ENCODE measurements at regions not wholly inside any gene's neighbourhood (a gene's known extent, or its start where the extent isn't known, plus 50 kb on each side); places are given as distances from the start of the nearest gene placed in this dataset.

DNA sequence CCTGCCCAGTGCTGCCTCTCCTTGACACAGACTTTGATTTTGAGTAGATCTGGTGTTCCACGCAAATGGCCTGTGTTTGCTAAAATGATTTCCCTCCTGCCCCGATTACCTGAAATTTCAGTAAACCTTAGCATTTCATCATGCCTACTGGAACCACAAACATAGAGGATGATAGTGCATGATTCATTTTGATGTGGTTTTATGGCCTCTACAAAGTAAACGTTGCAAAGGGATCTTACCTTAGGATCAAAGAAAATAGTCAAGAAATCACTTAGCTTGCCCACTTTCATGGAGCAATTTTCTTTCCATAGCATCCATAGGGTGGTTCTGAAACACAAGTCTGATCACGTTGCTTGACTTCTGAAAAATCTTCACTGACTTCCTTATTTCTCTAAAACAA lies 524.6 kb upstream of the ATP11B start:
- Mint-ChIP-seq H3K4me1 (ENCODE audit: low read depth, unreplicated experiment) (no peaks in the 10 kb centered on the region), H3K36me3 (ENCODE audit: low read depth, unreplicated experiment) (no peaks in the 10 kb centered on the region), H3K27me3 (ENCODE audit: low read depth, unreplicated experiment) (peaks cover 4% of the 10 kb centered on the region), H3K4me3 (ENCODE audit: unreplicated experiment) (no peak overlapping the region), H3K9me3 (ENCODE audit: unreplicated experiment) (peaks cover 1% of the 10 kb centered on the region), H3K27ac (ENCODE audit: unreplicated experiment) (no peak overlapping the region)
- Histone ChIP-seq H3K79me2 (ENCODE audit: insufficient read depth, low read length) (no peaks in the 10 kb centered on the region), H3K4me3 (ENCODE audit: insufficient read depth, low read depth, low read length) (no peak overlapping the region), H3K27ac (ENCODE audit: low read depth, low read length) (no peak overlapping the region), H2AFZ (ENCODE audit: low read depth, low read length) (no peak overlapping the region), H3K9me3 (ENCODE audit: insufficient read depth, low read depth, low read length) (no peaks in the 10 kb centered on the region), H3K4me2 (ENCODE audit: low read length) (no peak overlapping the region), H4K20me1 (ENCODE audit: insufficient read depth, low read length) (no peaks in the 10 kb centered on the region), H3K36me3 (ENCODE audit: insufficient read depth, low read length) (no peaks in the 10 kb centered on the region), H3K27me3 (ENCODE audit: insufficient read depth, low read length) (no peaks in the 10 kb centered on the region), H3K9ac (ENCODE audit: low read length) (no peak overlapping the region), H3K4me1 (ENCODE audit: insufficient read depth, low read length) (no peaks in the 10 kb centered on the region)
- DNase-seq (ENCODE audit: low read depth) (no peak), FAIRE-seq (no peak)
- no peak for TF ChIP-seq EZH2 (IDR thresholded peaks at IDR 0.05; ENCODE audit: insufficient read depth, low read length)
- TF ChIP-seq, protein P1, sequence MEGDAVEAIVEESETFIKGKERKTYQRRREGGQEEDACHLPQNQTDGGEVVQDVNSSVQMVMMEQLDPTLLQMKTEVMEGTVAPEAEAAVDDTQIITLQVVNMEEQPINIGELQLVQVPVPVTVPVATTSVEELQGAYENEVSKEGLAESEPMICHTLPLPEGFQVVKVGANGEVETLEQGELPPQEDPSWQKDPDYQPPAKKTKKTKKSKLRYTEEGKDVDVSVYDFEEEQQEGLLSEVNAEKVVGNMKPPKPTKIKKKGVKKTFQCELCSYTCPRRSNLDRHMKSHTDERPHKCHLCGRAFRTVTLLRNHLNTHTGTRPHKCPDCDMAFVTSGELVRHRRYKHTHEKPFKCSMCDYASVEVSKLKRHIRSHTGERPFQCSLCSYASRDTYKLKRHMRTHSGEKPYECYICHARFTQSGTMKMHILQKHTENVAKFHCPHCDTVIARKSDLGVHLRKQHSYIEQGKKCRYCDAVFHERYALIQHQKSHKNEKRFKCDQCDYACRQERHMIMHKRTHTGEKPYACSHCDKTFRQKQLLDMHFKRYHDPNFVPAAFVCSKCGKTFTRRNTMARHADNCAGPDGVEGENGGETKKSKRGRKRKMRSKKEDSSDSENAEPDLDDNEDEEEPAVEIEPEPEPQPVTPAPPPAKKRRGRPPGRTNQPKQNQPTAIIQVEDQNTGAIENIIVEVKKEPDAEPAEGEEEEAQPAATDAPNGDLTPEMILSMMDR (IDR thresholded peaks at IDR 0.05; ENCODE audit: insufficient read depth, low read depth, low read length), result no peak

DNA sequence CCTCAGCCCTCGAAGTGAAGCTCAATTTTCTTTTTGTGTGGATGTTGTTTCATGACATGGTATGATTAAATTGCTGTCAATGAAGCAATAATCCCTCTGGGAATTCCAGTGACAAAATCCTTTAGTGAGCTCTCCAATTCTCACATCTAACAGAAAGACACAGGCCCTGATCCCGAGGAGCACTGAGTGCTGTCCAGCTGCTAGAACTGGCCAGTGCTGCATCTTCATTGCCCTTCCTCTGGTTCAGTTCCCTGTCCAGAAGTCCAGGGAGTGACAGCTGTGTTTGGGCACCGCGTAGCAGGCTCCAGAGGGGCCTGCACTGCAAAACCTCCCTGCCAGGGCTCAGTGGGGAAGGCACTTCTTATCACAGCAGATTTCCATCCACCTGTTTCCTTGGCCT lies 516.8 kb upstream of the ATP11B start:
- no peaks in the 10 kb centered on the region for H3K9me3 ChIP-seq (ENCODE audit: insufficient read depth, low read depth, low read length)
- H3K4me3 Mint-ChIP-seq (ENCODE audit: unreplicated experiment), result no peak overlapping the region
- peaks cover 2% of the 10 kb centered on the region for H3K9me3 Mint-ChIP-seq (ENCODE audit: unreplicated experiment)
- H3K27ac Mint-ChIP-seq (ENCODE audit: unreplicated experiment), result no peak overlapping the region
- no peak for TF ChIP-seq EZH2 (IDR thresholded peaks at IDR 0.05; ENCODE audit: insufficient read depth, low read length)
- TF ChIP-seq, protein P1 (IDR thresholded peaks at IDR 0.05; ENCODE audit: insufficient read depth, low read depth, low read length), result no peak
- no peak overlapping the region for H3K4me2 ChIP-seq (ENCODE audit: low read length)
- no peak overlapping the region for H3K9ac ChIP-seq (ENCODE audit: low read length)
- no peaks in the 10 kb centered on the region for H3K79me2 ChIP-seq (ENCODE audit: insufficient read depth, low read length)
- H3K4me1 Mint-ChIP-seq (ENCODE audit: low read depth, unreplicated experiment), result peaks cover 3% of the 10 kb centered on the region
- no peak overlapping the region for H2AFZ ChIP-seq (ENCODE audit: low read depth, low read length)
- DNase-seq (ENCODE audit: low read depth) (no peak), FAIRE-seq (no peak)
- H3K4me3 ChIP-seq (ENCODE audit: insufficient read depth, low read depth, low read length), result no peak overlapping the region
- no peaks in the 10 kb centered on the region for H3K36me3 ChIP-seq (ENCODE audit: insufficient read depth, low read length)
- H3K27me3 ChIP-seq (ENCODE audit: insufficient read depth, low read length), result no peaks in the 10 kb centered on the region
- peaks cover 2% of the 10 kb centered on the region for H3K27me3 Mint-ChIP-seq (ENCODE audit: low read depth, unreplicated experiment)
- H3K27ac ChIP-seq (ENCODE audit: low read depth, low read length), result no peak overlapping the region
- peaks cover 2% of the 10 kb centered on the region for H3K36me3 Mint-ChIP-seq (ENCODE audit: low read depth, unreplicated experiment)
- H4K20me1 ChIP-seq (ENCODE audit: insufficient read depth, low read length), result no peaks in the 10 kb centered on the region
- no peaks in the 10 kb centered on the region for H3K4me1 ChIP-seq (ENCODE audit: insufficient read depth, low read length)

DNA sequence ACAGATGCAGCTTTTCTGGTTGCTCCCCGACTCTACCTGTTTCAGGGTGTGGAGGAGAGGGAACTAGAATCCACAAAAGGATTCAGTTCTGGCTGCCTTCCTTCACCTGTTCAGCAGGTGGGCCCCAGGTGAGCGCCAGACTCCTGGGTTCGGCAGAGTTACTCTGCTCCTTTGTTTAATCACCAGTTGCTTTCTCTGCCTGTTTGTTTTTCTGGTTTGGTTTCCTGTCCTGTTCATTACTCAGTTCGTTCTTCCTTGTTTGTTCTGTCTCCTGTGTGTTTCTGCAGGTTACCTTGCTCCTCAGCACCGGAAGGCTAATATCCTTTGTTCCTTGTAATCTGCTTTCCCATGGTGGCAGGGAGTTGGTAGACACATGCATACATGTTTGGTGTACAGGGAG lies 508.5 kb upstream of the ATP11B start:
- Mint-ChIP-seq H3K4me3 (ENCODE audit: unreplicated experiment) (no peak overlapping the region), H3K27ac (ENCODE audit: unreplicated experiment) (no peak overlapping the region), H3K4me1 (ENCODE audit: low read depth, unreplicated experiment) (no peaks in the 10 kb centered on the region), H3K27me3 (ENCODE audit: low read depth, unreplicated experiment) (peaks cover 2% of the 10 kb centered on the region), H3K9me3 (ENCODE audit: unreplicated experiment) (peaks cover 2% of the 10 kb centered on the region), H3K36me3 (ENCODE audit: low read depth, unreplicated experiment) (no peaks in the 10 kb centered on the region)
- no peaks in the 10 kb centered on the region for H3K79me2 ChIP-seq (ENCODE audit: insufficient read depth, low read length)
- TF ChIP-seq, protein P1 (IDR thresholded peaks at IDR 0.05; ENCODE audit: insufficient read depth, low read depth, low read length), result no peak
- no peak overlapping the region for H3K4me3 ChIP-seq (ENCODE audit: insufficient read depth, low read depth, low read length)
- no peak overlapping the region for H2AFZ ChIP-seq (ENCODE audit: low read depth, low read length)
- H3K4me2 ChIP-seq (ENCODE audit: low read length), result no peak overlapping the region
- H3K36me3 ChIP-seq (ENCODE audit: insufficient read depth, low read length), result no peaks in the 10 kb centered on the region
- H3K27ac ChIP-seq (ENCODE audit: low read depth, low read length), result no peak overlapping the region
- no peak for DNase-seq (ENCODE audit: low read depth)
- no peaks in the 10 kb centered on the region for H3K4me1 ChIP-seq (ENCODE audit: insufficient read depth, low read length)
- H3K9me3 ChIP-seq (ENCODE audit: insufficient read depth, low read depth, low read length), result no peaks in the 10 kb centered on the region
- H4K20me1 ChIP-seq (ENCODE audit: insufficient read depth, low read length), result no peaks in the 10 kb centered on the region
- H3K9ac ChIP-seq (ENCODE audit: low read length), result no peak overlapping the region
- H3K27me3 ChIP-seq (ENCODE audit: insufficient read depth, low read length), result no peaks in the 10 kb centered on the region
- FAIRE-seq, result no peak

All from astrocyte (in vitro differentiated cells and primary cell).